HEK293 (cell line): ENCODE measurements at regions not wholly inside any gene's neighbourhood (a gene's known extent, or its start where the extent isn't known, plus 50 kb on each side); places are given as distances from the start of the nearest gene placed in this dataset.
A peak's percentile ranks its signal among the peaks of the same experiment; 100 is the strongest.

Experiments used
- CTCF ChIA-PET: fragments of 350-600 bp; formaldehyde crosslinking; extraction: SDS; loops from one replicate; lab custom pipeline; 2021; ENCODE audit warnings: antibody characterized with exemption; lab: Yijun Ruan, JAX
- POLR2A ChIA-PET: fragments of 300-600 bp; formaldehyde crosslinking; extraction: SDS; loops from one replicate; lab custom pipeline; 2020; ENCODE audit warnings: antibody characterized with exemption, inconsistent platforms; lab: Yijun Ruan, JAX
- H3K27ac ChIP-seq: fragments of 200-500 bp; sonication (Bioruptor generic); 2 replicates; pipeline ENCODE4 v1.5.1; 2014; ENCODE audit warnings: low read depth, low read length, control low read depth, inconsistent platforms; ENCODE audit errors: extremely low read depth
- H3K36me3 ChIP-seq, 2 experiments: fragments of 200-500 bp in 1 of 2; sonication (Bioruptor generic) in 1 of 2; 1 replicate in 1 of 2; 2 replicates in 1 of 2; pipeline ENCODE4 v1.5.1; 2014 to 2017; ENCODE audit warnings: inconsistent platforms in 2 of 2, low read length in 2 of 2; ENCODE audit not compliant: control insufficient read depth in 2 of 2, insufficient read depth in 1 of 2
- H3K4me1 ChIP-seq: fragments of 200-500 bp; sonication (Bioruptor generic); 2 replicates; pipeline ENCODE4 v1.5.1; 2014; ENCODE audit warnings: mild to moderate bottlenecking, low read length, inconsistent platforms; ENCODE audit not compliant: control insufficient read depth, insufficient read depth
- H3K4me3 ChIP-seq: 2 replicates; pipeline ENCODE4 v1.5.1; 2011; ENCODE audit warnings: low read depth, mild to moderate bottlenecking, control low read depth, low read length, moderate library complexity
- H3K9me3 ChIP-seq: fragments of 200-500 bp; sonication (Bioruptor generic); 2 replicates; pipeline ENCODE4 v1.5.1; 2014; ENCODE audit warnings: low read depth, low read length, inconsistent platforms; ENCODE audit not compliant: control insufficient read depth, insufficient read depth
- EGR2 ChIP-seq: fragments of 450-650 bp; formaldehyde crosslinking; IDR thresholded peaks from 2 replicates; pipeline ENCODE4 v1.5.1; 2016; ENCODE audit warnings: low read depth, missing biosample characterization, missing genetic modification characterization
- REPIN1 ChIP-seq: fragments of 450-650 bp; formaldehyde crosslinking; IDR thresholded peaks from 2 replicates; pipeline ENCODE4 v1.5.1; 2017; ENCODE audit warnings: missing biosample characterization, missing genetic modification characterization, low read depth
- ZEB2 ChIP-seq: fragments of 450-650 bp; formaldehyde crosslinking; IDR thresholded peaks from 2 replicates; pipeline ENCODE4 v1.5.1; 2016; ENCODE audit warnings: missing biosample characterization, missing genetic modification characterization
- ZNF157 ChIP-seq: fragments of 450-650 bp; formaldehyde crosslinking; IDR thresholded peaks from 2 replicates; pipeline ENCODE4 v1.5.1; 2016; ENCODE audit warnings: missing biosample characterization, missing genetic modification characterization
- ZNF341 ChIP-seq: fragments of 450-650 bp; formaldehyde crosslinking; IDR thresholded peaks from 2 replicates; pipeline ENCODE4; 2016; ENCODE audit warnings: low read depth, missing biosample characterization, missing genetic modification characterization
- ZNF416 ChIP-seq: fragments of 450-650 bp; formaldehyde crosslinking; IDR thresholded peaks from 2 replicates; pipeline ENCODE4 v1.5.1; 2016; ENCODE audit warnings: missing biosample characterization, missing genetic modification characterization
- ZNF530 ChIP-seq: fragments of 450-650 bp; formaldehyde crosslinking; IDR thresholded peaks from 2 replicates; pipeline ENCODE4 v1.5.1; 2016; ENCODE audit warnings: low read depth, missing biosample characterization, missing genetic modification characterization
- ZNF555 ChIP-seq: fragments of 450-650 bp; formaldehyde crosslinking; conservative IDR thresholded peaks from 2 replicates; pipeline ENCODE4 v1.5.1; 2017; ENCODE audit warnings: missing biosample characterization, mild to moderate bottlenecking, missing genetic modification characterization, inconsistent platforms
- ZNF654 ChIP-seq: fragments of 450-650 bp; formaldehyde crosslinking; IDR thresholded peaks from 2 replicates; pipeline ENCODE4 v1.5.1; 2016; ENCODE audit warnings: low read depth, missing biosample characterization, missing genetic modification characterization
- ZNF76 ChIP-seq: fragments of 450-650 bp; formaldehyde crosslinking; IDR thresholded peaks from 2 replicates; pipeline ENCODE4; 2016; ENCODE audit warnings: low read depth, missing biosample characterization, missing genetic modification characterization, borderline replicate concordance
- ZSCAN30 ChIP-seq: fragments of 450-650 bp; IDR thresholded peaks from 2 replicates; pipeline ENCODE4 v1.5.1; 2018; ENCODE audit warnings: missing biosample characterization, mild to moderate bottlenecking, missing genetic modification characterization, moderate library complexity
- TF ChIP-seq, protein P1 (sequence below): fragments of 450-650 bp; formaldehyde crosslinking; IDR thresholded peaks from 2 replicates; pipeline ENCODE4 v1.5.1; 2016; ENCODE audit warnings: missing biosample characterization, missing genetic modification characterization
- TF ChIP-seq, protein P2 (sequence below): fragments of 450-650 bp; formaldehyde crosslinking; IDR thresholded peaks from 2 replicates; pipeline ENCODE4 v1.5.1; 2016; ENCODE audit warnings: missing biosample characterization, missing genetic modification characterization
- TF ChIP-seq, protein P3 (sequence below): fragments of 450-650 bp; formaldehyde crosslinking; IDR thresholded peaks from 2 replicates; pipeline ENCODE4 v1.5.1; 2016; ENCODE audit warnings: missing biosample characterization, missing genetic modification characterization
- TF ChIP-seq, protein P4 (sequence below): fragments of 450-650 bp; formaldehyde crosslinking; IDR thresholded peaks from 2 replicates; pipeline ENCODE4 v1.5.1; 2016; ENCODE audit warnings: missing biosample characterization, missing genetic modification characterization
- TF ChIP-seq, protein P5 (sequence below): fragments of 450-650 bp; formaldehyde crosslinking; IDR thresholded peaks from 2 replicates; pipeline ENCODE4 v1.5.1; 2017; ENCODE audit warnings: missing biosample characterization, missing genetic modification characterization

DNA sequence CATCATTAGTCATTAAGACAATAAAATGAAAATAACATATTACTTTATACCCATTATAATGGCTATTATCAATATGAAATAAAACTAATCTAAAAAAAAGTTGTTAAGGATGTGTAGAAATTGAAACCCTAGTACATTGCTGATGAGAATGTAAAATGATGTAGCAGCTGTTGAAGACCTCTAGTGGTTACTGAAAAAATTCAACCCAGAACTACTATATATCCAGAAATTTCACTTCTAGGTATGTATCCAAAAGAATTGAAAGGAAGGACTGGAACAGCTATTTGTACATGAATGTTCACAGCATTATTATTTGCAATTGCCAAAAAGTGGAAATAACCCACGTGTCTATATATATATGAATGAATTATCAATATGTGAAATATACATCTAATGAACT is 180.3 kb upstream of the KLHL4 start:
- Histone ChIP-seq H3K4me1 (no peaks in the 10 kb centered on the region), H3K4me3 (no peak overlapping the region)
- CTCF ChIA-PET: interaction anchor here (0.5 to 1.0 kb wide), 7 partner anchors 8 to 1277 kb away, joined by 3 to 4 read pairs (median 3); no protein-coding TSS in a partner anchor
- TF ChIP-seq ZEB2 (no peak), ZSCAN30 (tag by site-specific recombination) (no peak), ZNF555 (tag by site-specific recombination) (no peak), REPIN1 (tag by site-specific recombination) (no peak), EGR2 (tag by site-specific recombination) (no peak), ZNF341 (tag by site-specific recombination) (no peak), ZNF157 (tag by site-specific recombination) (no peak)
- TF ChIP-seq, protein P1, sequence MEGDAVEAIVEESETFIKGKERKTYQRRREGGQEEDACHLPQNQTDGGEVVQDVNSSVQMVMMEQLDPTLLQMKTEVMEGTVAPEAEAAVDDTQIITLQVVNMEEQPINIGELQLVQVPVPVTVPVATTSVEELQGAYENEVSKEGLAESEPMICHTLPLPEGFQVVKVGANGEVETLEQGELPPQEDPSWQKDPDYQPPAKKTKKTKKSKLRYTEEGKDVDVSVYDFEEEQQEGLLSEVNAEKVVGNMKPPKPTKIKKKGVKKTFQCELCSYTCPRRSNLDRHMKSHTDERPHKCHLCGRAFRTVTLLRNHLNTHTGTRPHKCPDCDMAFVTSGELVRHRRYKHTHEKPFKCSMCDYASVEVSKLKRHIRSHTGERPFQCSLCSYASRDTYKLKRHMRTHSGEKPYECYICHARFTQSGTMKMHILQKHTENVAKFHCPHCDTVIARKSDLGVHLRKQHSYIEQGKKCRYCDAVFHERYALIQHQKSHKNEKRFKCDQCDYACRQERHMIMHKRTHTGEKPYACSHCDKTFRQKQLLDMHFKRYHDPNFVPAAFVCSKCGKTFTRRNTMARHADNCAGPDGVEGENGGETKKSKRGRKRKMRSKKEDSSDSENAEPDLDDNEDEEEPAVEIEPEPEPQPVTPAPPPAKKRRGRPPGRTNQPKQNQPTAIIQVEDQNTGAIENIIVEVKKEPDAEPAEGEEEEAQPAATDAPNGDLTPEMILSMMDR: no peak
- TF ChIP-seq, protein P2, sequence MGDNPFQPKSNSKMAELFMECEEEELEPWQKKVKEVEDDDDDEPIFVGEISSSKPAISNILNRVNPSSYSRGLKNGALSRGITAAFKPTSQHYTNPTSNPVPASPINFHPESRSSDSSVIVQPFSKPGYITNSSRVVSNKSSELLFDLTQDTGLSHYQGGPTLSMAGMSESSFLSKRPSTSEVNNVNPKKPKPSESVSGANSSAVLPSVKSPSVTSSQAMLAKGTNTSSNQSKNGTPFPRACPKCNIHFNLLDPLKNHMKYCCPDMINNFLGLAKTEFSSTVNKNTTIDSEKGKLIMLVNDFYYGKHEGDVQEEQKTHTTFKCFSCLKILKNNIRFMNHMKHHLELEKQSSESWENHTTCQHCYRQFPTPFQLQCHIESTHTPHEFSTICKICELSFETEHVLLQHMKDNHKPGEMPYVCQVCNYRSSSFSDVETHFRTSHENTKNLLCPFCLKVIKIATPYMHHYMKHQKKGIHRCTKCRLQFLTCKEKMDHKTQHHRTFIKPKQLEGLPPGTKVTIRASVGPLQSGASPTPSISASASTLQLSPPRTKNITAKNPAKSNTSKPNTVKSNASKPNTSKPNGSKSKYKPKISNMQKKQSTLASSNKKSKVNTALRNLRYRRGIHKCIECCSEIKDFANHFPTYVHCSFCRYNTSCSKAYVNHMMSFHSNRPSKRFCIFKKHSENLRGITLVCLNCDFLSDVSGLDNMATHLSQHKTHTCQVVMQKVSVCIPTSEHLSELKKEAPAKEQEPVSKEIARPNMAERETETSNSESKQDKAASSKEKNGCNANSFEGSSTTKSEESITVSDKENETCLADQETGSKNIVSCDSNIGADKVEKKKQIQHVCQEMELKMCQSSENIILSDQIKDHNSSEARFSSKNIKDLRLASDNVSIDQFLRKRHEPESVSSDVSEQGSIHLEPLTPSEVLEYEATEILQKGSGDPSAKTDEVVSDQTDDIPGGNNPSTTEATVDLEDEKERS (tag by site-specific recombination): no peak
- TF ChIP-seq, all 188 proteins: peak for 0
- POLR2A ChIA-PET: no interaction called here
- no peak overlapping the region for H3K27ac ChIP-seq
- H3K9me3 ChIP-seq: no peaks in the 10 kb centered on the region; the same call in none of the 2 replicates
- H3K36me3 ChIP-seq: no peaks in the 10 kb centered on the region; a peak in 1 of 3 replicates

DNA sequence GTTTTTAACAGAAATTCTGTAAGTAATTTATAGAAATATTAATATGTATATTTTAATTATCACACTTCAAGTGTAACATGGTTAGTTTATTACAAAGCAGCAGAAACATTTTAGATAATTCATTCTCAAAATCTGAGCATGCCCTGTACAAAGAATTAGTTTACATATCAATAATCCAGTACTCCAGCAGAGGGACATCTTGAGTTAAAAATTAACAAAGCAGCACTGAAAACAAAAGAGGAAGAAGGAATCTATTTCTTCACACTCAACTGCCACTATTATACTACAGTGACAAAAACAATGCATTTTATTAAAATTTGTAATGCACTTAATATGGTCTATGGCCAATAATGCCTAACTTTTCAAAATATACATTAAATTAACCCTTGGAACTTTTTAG is 179.1 kb upstream of the KLHL4 start:
- Histone ChIP-seq H3K4me3 (no peak overlapping the region), H3K9me3 (no peaks in the 10 kb centered on the region; the same call in none of the 2 replicates), H3K4me1 (no peaks in the 10 kb centered on the region), H3K27ac (no peak overlapping the region), H3K36me3 (no peaks in the 10 kb centered on the region)
- TF ChIP-seq, protein P3, sequence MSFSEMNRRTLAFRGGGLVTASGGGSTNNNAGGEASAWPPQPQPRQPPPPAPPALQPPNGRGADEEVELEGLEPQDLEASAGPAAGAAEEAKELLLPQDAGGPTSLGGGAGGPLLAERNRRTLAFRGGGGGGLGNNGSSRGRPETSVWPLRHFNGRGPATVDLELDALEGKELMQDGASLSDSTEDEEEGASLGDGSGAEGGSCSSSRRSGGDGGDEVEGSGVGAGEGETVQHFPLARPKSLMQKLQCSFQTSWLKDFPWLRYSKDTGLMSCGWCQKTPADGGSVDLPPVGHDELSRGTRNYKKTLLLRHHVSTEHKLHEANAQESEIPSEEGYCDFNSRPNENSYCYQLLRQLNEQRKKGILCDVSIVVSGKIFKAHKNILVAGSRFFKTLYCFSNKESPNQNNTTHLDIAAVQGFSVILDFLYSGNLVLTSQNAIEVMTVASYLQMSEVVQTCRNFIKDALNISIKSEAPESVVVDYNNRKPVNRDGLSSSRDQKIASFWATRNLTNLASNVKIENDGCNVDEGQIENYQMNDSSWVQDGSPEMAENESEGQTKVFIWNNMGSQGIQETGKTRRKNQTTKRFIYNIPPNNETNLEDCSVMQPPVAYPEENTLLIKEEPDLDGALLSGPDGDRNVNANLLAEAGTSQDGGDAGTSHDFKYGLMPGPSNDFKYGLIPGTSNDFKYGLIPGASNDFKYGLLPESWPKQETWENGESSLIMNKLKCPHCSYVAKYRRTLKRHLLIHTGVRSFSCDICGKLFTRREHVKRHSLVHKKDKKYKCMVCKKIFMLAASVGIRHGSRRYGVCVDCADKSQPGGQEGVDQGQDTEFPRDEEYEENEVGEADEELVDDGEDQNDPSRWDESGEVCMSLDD (tag by site-specific recombination): no peak
- TF ChIP-seq ZNF654 (tag by site-specific recombination) (peak; percentile 42), ZNF555 (tag by site-specific recombination) (no peak), ZNF530 (tag by site-specific recombination) (no peak), ZNF76 (tag by site-specific recombination) (no peak), ZNF416 (tag by site-specific recombination) (no peak)
- TF ChIP-seq, protein P4, sequence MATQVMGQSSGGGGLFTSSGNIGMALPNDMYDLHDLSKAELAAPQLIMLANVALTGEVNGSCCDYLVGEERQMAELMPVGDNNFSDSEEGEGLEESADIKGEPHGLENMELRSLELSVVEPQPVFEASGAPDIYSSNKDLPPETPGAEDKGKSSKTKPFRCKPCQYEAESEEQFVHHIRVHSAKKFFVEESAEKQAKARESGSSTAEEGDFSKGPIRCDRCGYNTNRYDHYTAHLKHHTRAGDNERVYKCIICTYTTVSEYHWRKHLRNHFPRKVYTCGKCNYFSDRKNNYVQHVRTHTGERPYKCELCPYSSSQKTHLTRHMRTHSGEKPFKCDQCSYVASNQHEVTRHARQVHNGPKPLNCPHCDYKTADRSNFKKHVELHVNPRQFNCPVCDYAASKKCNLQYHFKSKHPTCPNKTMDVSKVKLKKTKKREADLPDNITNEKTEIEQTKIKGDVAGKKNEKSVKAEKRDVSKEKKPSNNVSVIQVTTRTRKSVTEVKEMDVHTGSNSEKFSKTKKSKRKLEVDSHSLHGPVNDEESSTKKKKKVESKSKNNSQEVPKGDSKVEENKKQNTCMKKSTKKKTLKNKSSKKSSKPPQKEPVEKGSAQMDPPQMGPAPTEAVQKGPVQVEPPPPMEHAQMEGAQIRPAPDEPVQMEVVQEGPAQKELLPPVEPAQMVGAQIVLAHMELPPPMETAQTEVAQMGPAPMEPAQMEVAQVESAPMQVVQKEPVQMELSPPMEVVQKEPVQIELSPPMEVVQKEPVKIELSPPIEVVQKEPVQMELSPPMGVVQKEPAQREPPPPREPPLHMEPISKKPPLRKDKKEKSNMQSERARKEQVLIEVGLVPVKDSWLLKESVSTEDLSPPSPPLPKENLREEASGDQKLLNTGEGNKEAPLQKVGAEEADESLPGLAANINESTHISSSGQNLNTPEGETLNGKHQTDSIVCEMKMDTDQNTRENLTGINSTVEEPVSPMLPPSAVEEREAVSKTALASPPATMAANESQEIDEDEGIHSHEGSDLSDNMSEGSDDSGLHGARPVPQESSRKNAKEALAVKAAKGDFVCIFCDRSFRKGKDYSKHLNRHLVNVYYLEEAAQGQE (tag by site-specific recombination): no peak
- TF ChIP-seq, protein P5, sequence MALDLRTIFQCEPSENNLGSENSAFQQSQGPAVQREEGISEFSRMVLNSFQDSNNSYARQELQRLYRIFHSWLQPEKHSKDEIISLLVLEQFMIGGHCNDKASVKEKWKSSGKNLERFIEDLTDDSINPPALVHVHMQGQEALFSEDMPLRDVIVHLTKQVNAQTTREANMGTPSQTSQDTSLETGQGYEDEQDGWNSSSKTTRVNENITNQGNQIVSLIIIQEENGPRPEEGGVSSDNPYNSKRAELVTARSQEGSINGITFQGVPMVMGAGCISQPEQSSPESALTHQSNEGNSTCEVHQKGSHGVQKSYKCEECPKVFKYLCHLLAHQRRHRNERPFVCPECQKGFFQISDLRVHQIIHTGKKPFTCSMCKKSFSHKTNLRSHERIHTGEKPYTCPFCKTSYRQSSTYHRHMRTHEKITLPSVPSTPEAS: no peak
- CTCF ChIA-PET: interaction anchor here (0.6 to 2.2 kb wide), 18 partner anchors 14 to 1757 kb away, joined by 3 to 21 read pairs (median 4); partner anchors contain the start of gene KLHL4
- POLR2A ChIA-PET: no interaction called here
